GM23248 (cell line): ENCODE measurements at regions not wholly inside any gene's neighbourhood (a gene's known extent, or its start where the extent isn't known, plus 50 kb on each side); places are given as distances from the start of the nearest gene placed in this dataset.

ENCODE experiments used
- EZH2 ChIP-seq: fragments of 200-600 bp; sonication (generic); IDR thresholded peaks from 2 replicates; pipeline ENCODE4 v1.6.1; 2018; ENCODE audit warnings: antibody characterized with exemption, mild to moderate bottlenecking; ENCODE audit not compliant: insufficient read depth, poor library complexity, severe bottlenecking
- EZH2phosphoT487 ChIP-seq: fragments of 200-600 bp; sonication (generic); IDR thresholded peaks from 2 replicates; pipeline ENCODE4 v1.6.1; 2018; ENCODE audit warnings: antibody characterized with exemption, moderate library complexity, mild to moderate bottlenecking, low read depth; ENCODE audit not compliant: insufficient read depth

GRCh38 chr16:80121522-80121909 is 419.3 kb upstream of the DYNLRB2 start:
- TF ChIP-seq EZH2phosphoT487 (no peak), EZH2 (no peak)
